Vagina (tissue), 2 donors: ENCODE measurements at regions not wholly inside any gene's neighbourhood (a gene's known extent, or its start where the extent isn't known, plus 50 kb on each side); places are given as distances from the start of the nearest gene placed in this dataset.

Experiments used
- POLR2AphosphoS5 ChIP-seq, 2 donors: sonication (generic); formaldehyde crosslinking; IDR thresholded peaks; one replicate each; pipeline ENCODE4 v1.9.0; 2017; ENCODE audit warnings: antibody characterized with exemption in 2 of 2, mild to moderate bottlenecking in 2 of 2, low read depth in 1 of 2; ENCODE audit not compliant: insufficient read depth in 1 of 2
- TF ChIP-seq, protein P1 (sequence below), 3 experiments: fragments of 450-650 bp in 2 of 3; fragments of 200-600 bp in 1 of 3; sonication (generic) in 1 of 3; IDR thresholded peaks; one replicate each; pipeline ENCODE4 v1.5.1; 2017 to 2019; ENCODE audit warnings: antibody characterized with exemption in 3 of 3, mild to moderate bottlenecking in 2 of 3, moderate library complexity in 2 of 3

DNA sequence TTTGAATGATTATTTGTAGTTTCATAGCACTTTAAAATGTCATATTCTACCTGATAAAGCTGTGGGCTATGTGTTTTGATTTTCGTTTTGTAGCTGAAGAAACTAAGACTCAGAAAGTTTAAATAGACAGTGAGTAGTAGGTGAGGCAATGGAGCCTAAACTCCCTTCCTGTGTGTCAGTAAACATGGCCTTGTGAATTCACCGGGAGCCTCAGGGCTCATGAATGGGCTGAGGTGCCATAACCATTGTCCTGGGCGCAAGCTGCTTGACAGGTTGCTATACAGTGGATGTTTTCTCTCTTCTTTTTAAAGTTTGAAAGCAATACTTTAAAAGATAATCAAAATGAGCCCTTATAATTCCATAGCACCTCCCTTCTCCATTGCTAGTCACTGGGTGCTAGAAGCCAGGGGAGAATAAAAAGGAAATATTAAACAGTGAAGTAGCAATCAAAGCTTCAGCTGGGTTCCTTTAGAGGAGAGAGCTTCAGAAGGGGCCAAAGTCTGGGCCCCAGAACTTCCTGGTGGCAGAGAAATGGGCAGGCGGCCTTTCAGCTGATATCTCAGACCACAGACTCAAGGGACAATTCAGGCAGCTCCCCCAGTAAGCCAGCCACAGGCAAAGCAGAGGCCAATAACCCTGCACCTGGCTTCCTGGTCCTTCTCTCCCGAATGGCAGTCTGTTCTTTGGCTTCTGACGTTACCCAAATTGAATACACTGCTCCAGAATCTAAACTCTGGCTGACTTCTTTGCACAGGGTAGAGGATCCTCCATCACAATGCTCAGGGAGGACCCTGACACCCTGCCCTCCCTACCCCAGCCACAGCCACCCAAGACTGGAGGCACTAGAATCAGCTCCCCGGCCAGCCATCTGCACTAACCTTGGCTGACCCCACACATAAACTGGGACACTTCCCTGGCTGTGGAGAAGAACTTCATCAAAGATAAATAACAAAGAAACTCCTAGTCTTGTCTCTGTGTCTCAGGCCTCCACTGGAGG lies 51.8 kb upstream of the NPAS2 start:
- TF ChIP-seq, protein P1, sequence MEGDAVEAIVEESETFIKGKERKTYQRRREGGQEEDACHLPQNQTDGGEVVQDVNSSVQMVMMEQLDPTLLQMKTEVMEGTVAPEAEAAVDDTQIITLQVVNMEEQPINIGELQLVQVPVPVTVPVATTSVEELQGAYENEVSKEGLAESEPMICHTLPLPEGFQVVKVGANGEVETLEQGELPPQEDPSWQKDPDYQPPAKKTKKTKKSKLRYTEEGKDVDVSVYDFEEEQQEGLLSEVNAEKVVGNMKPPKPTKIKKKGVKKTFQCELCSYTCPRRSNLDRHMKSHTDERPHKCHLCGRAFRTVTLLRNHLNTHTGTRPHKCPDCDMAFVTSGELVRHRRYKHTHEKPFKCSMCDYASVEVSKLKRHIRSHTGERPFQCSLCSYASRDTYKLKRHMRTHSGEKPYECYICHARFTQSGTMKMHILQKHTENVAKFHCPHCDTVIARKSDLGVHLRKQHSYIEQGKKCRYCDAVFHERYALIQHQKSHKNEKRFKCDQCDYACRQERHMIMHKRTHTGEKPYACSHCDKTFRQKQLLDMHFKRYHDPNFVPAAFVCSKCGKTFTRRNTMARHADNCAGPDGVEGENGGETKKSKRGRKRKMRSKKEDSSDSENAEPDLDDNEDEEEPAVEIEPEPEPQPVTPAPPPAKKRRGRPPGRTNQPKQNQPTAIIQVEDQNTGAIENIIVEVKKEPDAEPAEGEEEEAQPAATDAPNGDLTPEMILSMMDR (IDR thresholded peaks at IDR 0.05), result no peak
- no peak for TF ChIP-seq POLR2AphosphoS5 (IDR thresholded peaks at IDR 0.05; ENCODE audit: insufficient read depth in 1 of 2, low read depth in 1 of 2)
